NCI-H82 treated with DMSO at 0.1 percent for 48 hours (cell line): ENCODE measurements at regions not wholly inside any gene's neighbourhood (a gene's known extent, or its start where the extent isn't known, plus 50 kb on each side); places are given as distances from the start of the nearest gene placed in this dataset.

Source experiments
- DNase-seq: peaks from one replicate; lab custom pipeline; 2025; ENCODE audit not compliant: unreplicated experiment; lab: John Stamatoyannopoulos, UW

GRCh38 chr2:54360055-54360792 is 95.9 kb upstream of the SPTBN1 start:
- DNase-seq = no peak

GRCh38 chr2:54364409-54364808 is 91.7 kb upstream of the SPTBN1 start:
- DNase-seq = no peak

GRCh38 chr2:54365661-54366060 is 90.5 kb upstream of the SPTBN1 start:
- DNase-seq = no peak

GRCh38 chr2:54366487-54367280 is 89.4 kb upstream of the SPTBN1 start:
- no peak for DNase-seq

- DNase-seq = no peak
Observed at GRCh38 chr2:54370405-54371104, 85.6 kb upstream of the SPTBN1 start.

GRCh38 chr2:54371460-54372065 is 84.6 kb upstream of the SPTBN1 start:
- no peak for DNase-seq

GRCh38 chr2:54372361-54372760 is 83.8 kb upstream of the SPTBN1 start:
- DNase-seq = no peak

- no peak for DNase-seq
Observed at GRCh38 chr2:54373855-54374254, 82.3 kb upstream of the SPTBN1 start.

GRCh38 chr2:54374591-54375364 is 81.3 kb upstream of the SPTBN1 start:
- DNase-seq = no peak

GRCh38 chr2:54377451-54377850 is 78.7 kb upstream of the SPTBN1 start:
- DNase-seq = no peak

GRCh38 chr2:54377901-54378493 is 78.1 kb upstream of the SPTBN1 start:
- no peak for DNase-seq

GRCh38 chr2:54380670-54381069 is 75.5 kb upstream of the SPTBN1 start:
- no peak for DNase-seq

GRCh38 chr2:54381293-54381692 is 74.8 kb upstream of the SPTBN1 start:
- no peak for DNase-seq

GRCh38 chr2:54382601-54383000 is 73.5 kb upstream of the SPTBN1 start:
- DNase-seq = no peak

- no peak for DNase-seq
Observed at GRCh38 chr2:54384301-54385203, 71.6 kb upstream of the SPTBN1 start.

GRCh38 chr2:54385271-54385670 is 70.9 kb upstream of the SPTBN1 start:
- DNase-seq = no peak

- no peak for DNase-seq
Observed at GRCh38 chr2:54386585-54386984, 69.5 kb upstream of the SPTBN1 start.

GRCh38 chr2:54387059-54387991 is 68.8 kb upstream of the SPTBN1 start:
- DNase-seq = no peak
